G401 (cell line): ENCODE measurements at regions not wholly inside any gene's neighbourhood (a gene's known extent, or its start where the extent isn't known, plus 50 kb on each side); places are given as distances from the start of the nearest gene placed in this dataset.

ENCODE experiments used
- DNase-seq: peaks from one replicate; pipeline ENCODE4 v3.0.0-alpha.2; 2015; ENCODE audit warnings: low spot score
- in situ Hi-C: cut with HindIII; loops from 2 replicates; pipeline ENCODE4 v1.10.0; 2016; ENCODE audit warnings: low sequenced_read_pairs, mixed read lengths

DNA sequence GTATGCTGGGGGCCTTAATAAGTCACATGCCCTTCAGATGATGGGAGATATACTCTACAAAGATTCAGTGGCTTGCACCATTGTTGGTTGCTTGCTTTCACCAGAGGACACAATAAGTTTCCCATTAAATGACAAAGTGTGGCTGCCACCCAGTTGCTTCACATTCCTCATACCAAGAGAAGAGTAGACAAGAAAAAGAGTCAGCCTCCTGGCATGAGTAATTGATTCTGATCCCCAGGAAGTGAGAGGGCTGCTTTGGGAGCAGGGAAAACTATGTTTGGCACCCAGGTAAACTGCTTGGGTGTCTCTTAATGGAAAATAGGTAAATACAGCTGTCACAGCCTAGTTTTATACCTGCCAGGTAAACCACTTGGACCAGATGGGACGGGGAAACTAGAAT, 66.7 kb upstream of the IL6 start:
- in situ Hi-C loops: no loop called here

DNA sequence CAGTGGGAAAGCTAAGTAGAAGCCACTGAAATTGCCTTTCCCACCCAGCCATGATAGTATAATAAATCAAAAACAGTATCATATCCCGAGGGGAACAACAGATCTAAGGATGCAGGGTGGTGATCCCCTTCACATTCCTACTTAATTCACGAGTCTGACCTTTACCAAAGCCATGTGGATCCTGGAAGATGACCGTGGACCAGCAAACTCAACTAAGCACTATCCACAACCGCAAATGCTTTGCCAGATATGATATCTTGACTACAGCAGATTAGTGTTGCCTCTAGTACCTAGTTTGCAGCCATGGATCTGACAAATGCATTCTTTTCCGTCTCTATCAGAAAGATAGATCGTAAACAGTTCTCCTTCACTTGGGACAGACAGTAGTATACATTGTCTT, 67.3 kb upstream of the IL6 start:
- in situ Hi-C loops: no loop called here
- DNase-seq: no peak

More for the DNA sequence above, 66.7 kb upstream of the IL6 start:
- no peak for DNase-seq

DNA sequence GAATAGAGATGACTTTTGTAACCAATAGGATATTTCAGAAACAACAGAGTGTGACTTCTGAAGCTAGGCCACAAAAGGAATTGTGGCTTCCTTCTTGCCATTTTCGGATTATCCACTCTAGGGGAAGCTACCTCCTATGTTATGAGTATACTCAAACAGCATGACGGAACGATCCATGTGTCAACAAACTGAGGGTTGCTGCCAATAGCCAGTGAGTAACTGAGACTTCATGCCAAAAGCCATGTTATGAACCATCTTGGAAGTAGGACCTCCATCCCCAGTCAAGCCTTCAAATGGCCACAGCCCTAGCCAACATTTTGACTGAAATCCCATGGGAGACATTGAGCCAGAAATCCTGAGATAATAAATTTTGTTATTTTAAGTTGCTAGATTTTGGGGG, 69.0 kb upstream of the IL6 start:
- in situ Hi-C loops: no loop called here
- no peak for DNase-seq

DNA sequence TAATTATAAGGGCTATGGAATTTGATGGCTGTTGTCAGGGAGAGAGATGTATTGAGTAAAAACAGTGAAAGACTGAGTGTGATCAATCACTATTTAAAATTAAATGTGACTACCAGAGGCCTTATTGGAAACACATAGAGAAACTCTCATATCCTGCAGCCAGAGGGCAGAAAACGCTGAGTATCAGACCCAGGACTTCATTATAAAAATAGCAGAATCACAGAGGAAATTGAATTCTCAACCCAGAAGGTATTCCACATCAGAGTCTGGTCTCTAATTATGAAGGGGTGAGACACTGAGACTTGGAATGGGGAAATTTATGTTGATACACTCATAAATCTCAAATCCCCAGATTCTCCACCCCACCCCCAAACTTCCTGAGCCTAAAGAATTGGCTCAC, 69.5 kb upstream of the IL6 start:
- in situ Hi-C loops: no loop called here
- DNase-seq: no peak

DNA sequence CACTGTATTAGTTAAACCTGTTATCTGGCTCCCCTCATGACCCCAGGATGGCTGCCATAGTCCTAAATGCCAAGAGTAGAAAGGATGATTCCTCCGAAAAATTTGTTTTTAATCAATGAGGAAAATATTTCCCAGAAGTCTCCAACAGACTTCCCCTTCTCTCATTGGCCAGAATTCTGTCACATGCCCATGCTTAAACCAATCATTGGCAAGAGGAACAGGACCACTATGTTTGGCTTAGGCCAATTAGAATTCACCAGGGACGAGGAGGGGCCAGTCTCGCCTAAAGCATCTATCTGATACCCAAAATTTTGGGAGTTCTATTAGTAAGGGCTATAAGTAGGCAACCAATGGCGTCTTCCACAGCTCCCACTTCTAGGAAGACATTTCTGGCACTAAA, 71.2 kb upstream of the IL6 start:
- DNase-seq: no peak
- in situ Hi-C loops: no loop called here

DNA sequence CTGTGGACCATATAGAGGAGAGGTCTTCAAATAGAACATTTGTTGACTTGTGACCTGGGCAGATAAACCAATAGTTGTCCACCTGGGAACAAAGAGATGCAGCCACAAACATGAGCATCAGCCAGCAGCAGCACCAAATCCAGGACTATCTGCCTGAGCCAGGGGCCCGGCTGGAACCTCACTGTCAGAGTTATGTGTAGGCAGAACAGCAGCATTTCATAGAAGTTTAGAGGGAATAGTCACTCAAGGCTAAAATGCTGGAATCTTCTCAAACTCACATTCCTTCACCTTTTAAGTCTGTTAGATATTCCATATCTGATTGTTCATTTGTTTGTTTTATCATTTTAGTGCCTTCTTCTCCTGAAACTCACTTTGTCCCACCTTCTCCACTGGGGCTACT, 72.2 kb upstream of the IL6 start:
- in situ Hi-C loops: no loop called here

DNA sequence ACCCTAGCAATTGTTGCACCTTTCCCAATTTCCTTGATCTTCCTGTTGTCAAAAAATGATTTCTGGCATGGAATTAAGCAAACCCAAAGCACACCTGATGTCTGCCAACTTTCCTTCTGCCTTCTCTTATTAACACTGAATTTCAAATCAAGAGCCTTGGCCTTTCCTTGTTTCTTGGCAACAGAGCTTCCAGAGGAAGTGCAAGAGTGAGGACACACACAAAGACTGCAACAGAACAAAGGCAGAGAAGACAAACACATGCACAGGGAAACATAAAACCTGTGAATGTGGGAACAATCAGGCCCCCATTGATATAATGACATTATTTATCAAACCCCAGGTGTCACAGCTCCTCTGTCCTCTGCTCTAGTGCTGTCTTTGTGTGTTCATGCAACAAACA, 73.0 kb upstream of the IL6 start:
- in situ Hi-C loops: no loop called here
- no peak for DNase-seq

More for the DNA sequence above, 72.2 kb upstream of the IL6 start:
- no peak for DNase-seq

DNA sequence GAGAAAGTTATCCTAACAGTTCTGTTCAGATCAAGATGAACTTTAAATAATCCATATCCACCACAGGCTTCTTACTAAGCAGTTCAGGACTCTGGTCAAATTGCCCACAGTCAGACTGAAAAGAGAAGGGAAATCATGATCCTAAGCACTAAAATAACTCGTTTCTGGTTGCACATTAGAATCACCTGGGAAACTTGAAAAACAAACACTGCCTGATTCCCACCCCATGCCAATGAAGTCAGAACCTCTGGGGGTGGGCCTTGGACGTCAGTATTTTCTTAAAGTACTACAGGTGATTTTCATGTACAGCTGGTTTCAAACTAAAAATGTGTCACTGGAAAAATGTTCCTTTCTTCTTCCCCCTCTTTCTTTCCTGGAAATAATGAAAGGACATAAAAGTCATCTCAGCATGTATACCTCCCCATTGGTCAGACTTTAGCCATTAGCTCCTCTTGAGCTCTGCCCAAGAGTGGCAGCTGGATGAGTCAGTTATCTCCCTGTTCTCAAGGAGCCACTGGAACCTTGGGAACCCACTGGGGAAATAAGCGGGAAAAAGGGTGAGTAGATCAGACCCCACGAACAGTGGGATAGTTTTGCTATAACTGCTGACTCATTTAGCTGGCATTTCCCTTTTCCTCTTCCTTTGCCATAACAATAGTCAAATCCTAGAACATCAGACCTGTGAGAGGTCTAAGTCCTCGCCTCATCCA, 75.3 kb upstream of the IL6 start:
- in situ Hi-C loops: no loop called here

DNA sequence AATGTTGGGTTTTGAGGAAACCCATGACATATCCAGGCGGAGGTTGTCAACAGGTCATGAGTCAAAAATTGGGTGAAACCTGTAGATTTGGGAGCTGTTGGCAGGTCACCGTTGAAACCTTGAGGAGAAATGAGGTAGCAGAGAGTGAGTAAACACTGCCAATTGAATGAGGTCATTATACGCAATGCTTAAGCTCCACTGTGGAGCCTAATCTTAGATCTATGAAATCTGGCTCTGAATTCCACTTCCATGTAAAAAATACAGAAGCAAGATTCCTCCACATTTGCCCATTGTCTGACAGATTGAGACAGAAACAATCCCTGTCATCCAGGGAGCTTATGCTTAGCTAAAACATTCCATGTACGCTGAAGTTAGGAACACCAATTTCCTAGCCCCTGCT, 76.0 kb upstream of the IL6 start:
- in situ Hi-C loops: no loop called here
- DNase-seq: no peak

More for the DNA sequence above, 75.3 kb upstream of the IL6 start:
- DNase-seq: no peak

DNA sequence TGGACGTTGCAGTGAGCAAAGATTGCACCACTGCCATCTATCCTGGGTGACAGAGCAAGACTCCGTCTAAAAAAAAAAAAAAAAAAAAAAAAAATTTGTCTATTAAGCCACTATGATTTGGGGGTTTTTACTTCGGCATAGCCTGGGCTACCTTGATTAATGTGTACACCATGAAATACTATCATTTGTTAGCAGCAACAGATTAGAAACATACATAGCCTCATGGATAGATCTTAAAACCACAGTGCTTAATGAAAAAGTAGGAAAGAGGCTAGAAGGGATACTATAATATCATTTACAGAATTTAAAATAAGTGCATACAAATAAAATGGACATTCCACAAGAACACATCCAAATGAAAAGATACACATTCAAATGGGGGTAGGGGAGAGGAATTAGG, 77.3 kb upstream of the IL6 start:
- in situ Hi-C loops: no loop called here
- no peak for DNase-seq

DNA sequence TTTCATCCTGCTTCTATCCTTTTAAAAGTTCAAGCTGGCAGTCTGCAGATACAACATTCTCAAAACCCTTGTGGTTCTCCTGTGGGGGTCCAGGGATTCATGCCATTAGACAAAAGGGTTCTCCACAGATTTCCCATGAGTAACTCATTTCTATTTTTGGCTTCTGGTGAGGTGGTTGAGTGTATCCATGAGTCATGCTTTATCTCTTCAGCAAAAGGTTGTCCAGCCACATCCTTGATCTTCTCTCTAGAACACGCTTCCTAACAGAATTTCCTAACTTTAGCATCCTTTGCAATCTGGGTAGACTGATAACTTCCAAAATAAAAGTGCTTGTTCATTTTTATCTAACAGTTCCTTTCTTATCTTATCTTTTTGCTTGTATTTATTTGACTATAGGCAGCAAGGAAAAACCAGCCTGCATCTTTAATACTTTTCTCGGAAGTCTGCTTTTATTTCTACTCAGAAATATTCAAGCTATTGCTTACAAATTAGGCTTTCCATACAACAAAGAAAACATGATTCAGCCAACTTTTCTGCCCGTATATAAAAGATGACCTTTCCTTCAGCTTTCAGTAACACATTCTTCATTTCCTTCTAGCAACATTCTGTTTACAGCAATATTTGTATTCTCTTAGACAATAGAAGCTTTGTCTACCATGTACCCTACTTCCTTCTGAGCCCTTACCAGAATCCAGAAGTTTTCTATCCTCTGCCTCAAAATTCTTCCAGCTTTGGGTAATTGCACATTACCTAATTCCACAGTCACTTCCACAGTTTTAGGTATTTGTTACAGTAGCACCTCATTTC, 79.3 kb upstream of the IL6 start:
- in situ Hi-C loops: no loop called here
- no peak for DNase-seq

DNA sequence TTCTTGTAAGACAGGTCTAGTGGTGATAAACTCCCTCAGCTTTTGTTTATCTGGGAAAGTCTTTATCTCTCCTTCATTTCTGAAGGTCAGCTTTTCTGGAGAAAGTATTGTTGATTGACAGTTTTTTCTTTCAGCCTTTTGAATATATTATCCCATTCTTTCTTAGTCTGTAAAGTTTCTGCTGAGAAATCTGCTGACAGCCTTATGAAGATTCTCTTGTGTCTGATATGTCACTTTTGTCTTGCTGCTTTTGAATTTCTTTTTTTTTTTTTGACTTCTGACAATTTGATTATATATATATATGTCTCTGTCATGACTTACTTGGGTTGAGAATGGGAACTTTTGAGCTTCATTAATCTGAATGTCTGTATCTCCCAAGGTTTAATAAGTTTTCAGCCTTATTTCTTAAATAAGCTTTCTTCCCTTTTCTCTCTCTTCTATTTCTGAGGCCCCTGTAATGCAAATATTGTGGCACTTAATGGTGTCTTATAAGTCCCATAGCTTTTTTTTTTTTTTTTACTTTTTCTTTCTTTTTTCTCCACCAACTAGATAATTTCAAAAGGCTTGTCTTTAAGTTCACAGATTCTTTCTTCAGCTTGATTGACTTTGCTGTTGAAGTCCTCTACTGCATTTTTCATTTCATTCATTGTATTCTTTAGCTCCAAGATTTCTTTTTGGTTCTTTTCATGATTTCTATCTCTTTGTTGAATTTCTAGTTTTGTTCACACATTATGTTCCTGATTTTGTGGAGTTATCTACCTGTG, 81.4 kb upstream of the IL6 start:
- in situ Hi-C loops: no loop called here

DNA sequence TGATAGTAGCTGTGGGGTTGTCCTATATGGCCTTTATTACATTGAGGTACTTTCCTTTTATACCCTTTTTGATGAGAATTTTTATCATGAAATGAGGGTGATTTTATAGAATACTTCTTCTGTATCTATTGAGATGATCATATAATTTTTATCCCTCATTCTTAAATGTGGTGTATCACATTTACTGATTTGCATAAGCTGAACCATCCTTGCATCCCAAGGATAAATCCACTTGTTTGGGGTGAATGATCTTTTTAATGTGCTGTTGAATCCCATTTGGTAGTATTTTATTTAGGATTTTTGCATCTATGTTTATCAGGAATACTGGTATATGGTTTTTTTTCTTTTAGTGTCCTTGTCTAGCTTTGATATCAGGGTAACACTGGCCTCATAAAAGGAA, 84.5 kb upstream of the IL6 start:
- in situ Hi-C loops: no loop called here
- no peak for DNase-seq

More for the DNA sequence above, 81.4 kb upstream of the IL6 start:
- no peak for DNase-seq

DNA sequence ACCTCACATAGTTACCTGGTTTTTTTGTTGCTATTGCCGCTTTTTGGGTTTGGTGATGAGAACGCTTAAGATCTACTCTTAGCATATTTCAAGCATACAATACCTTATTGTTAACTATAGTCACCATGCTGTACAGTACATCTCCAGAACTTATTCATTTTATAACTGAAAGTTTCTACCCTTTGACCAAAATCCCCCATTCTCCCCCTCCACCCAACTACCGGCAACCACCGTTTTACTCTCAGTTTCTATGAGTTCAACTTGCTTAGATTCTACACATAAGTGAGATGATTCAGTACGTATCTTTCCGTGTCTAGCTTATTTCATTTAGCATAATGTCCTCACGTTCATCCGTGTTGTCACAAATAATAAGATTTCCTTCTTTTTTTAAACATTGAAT, 86.7 kb upstream of the IL6 start:
- in situ Hi-C loops: no loop called here
- no peak for DNase-seq

DNA sequence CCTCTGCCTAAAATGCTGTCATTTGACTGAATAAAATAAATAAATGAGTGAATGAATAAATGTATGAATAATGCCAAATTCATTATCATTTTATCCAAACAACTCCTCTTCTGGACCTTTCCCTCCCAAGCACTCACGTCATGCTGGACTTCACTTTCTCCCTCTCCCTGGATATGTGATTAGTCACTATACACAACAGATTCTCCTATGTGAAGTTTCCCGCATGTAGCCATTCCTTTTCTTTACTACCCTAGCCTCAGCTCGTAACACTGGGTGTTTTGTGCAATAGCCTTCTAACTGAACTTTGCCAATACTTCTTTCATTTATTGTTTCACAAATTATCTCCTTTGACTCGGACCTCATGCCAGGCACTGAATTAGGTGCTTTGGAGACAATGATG, 87.6 kb upstream of the IL6 start:
- in situ Hi-C loops: no loop called here
- DNase-seq: no peak

DNA sequence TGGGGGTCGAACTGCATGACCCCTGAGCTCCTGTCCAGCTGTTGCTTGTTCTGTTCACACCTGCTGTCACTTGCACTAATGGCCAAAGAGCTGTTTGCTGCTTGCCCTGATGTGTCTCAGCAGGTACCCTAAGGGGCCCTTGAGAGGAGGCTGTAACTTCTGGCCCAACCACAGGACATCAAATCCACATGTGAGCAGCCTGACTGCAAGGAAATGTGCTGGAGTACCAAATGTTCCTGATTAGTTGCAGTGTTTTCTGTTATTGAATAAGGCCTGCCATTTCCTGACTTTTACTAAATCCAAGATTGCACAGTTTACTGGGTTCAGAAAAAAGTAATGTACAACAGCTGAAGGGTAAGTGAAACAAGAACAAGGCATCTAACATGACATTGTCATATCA, 91.7 kb upstream of the IL6 start:
- in situ Hi-C loops: no loop called here

DNA sequence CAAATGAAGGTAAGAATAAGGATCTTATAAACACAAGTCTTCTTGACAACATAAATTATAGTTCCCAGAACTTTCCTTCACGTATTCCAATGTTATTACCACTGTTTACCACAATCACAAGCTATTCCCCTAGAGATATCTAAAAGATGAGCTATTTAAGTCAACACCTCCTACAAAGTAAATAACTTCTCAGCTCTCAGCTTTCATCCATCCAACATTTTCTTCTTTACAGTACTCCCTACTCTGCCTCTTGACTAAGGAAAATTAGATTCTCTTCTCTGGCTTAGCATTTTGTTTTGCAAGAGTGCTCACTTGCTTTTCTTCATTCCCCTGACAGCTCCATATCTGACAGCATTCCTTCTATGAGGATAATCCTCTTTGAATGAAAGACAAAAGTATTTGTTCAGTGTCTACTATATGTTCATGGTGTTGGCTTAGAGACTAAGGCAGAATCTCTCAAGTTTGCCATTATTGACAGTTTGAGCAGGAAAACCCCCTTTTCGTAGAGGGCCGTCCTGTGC, 93.0 kb upstream of the IL6 start:
- in situ Hi-C loops: no loop called here

More for the DNA sequence above, 91.7 kb upstream of the IL6 start:
- no peak for DNase-seq

DNA sequence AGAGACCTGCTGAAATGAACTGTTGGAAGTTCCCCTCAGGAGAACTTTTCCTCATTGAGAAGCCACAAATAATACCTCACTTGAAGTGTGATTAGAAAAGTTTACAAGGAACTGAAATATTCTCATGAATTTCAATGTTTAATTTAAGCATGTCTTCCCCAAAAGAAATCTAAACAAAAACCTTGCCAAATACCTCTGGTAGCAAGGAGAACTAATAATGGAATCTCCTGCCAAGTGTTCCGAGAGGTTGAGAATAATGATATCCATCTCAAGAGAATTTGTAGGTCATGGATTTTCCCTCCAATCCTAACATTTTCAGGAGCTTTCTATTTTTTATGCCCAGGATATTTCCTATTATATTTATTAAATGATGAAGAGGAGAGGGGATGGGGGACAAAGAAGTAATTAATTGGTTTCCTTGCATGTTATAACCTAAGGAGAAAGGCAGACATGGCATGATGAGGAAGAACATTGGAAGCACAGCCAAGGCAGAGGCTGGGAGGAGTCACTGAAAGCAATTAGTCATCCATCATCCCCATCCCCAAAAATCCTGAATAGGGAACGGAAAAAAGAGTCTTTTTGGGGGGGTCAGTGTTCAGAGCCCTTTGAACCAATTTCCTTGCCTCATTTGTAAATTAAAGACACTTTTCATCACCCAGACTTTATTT, 93.6 kb upstream of the IL6 start:
- in situ Hi-C loops: no loop called here
- DNase-seq: no peak

More for the DNA sequence above, 93.0 kb upstream of the IL6 start:
- DNase-seq: no peak

DNA sequence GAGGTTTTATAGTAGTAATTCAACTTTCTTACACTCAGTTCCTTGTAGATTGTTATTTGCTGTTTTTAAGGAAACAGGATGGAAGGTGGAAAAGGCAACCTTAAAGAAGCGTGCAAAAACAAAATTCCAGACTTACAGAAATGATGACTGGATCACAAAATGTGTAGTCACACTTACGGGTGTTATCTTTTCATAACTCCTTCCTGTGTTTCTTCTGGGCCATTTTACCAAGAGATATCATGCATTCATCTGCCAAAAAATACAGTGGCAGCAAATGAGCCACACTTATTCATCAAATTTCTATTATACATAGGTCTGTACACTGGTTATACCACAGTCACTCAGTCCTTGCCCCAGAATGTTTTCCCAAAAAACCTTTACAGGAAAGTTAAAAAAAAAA, 94.3 kb upstream of the IL6 start:
- in situ Hi-C loops: no loop called here
- no peak for DNase-seq
